ENCODE measurements at regions not wholly inside any gene's neighbourhood (a gene's known extent, or its start where the extent isn't known, plus 50 kb on each side); places are given as distances from the start of the nearest gene placed in this dataset.

- Histone ChIP-seq H3K18ac (ENCODE audit: low read depth, low read length) (no peak overlapping the region), H3K9me1 (ENCODE audit: insufficient read depth, low read length) (no peaks in the 10 kb centered on the region), H3K79me1 (ENCODE audit: low read depth in 1 of 2, low read length in 2 of 2) (no peaks in the 10 kb centered on the region), H2BK5ac (ENCODE audit: low read depth, low read length, poor library complexity, severe bottlenecking) (no peak overlapping the region), H3K36me3 (ENCODE audit: control insufficient read depth, insufficient read depth, low read length) (no peaks in the 10 kb centered on the region), H3K9me3 (ENCODE audit: control insufficient read depth, insufficient read depth, low read length) (no peaks in the 10 kb centered on the region), H3K27ac (ENCODE audit: insufficient read depth, low read length) (no peak overlapping the region), H2AK5ac (ENCODE audit: low read depth, low read length) (no peak overlapping the region), H4K8ac (ENCODE audit: low read depth in 2 of 2, low read length in 2 of 2) (no peak overlapping the region), H3K27me3 (ENCODE audit: control insufficient read depth, insufficient read depth, low read length) (no peaks in the 10 kb centered on the region), H2BK15ac (ENCODE audit: low read depth, low read length) (no peak overlapping the region), H4K5ac (ENCODE audit: low read depth, low read length) (no peak overlapping the region), H2AFZ (replicated peaks; ENCODE audit: low read length, poor library complexity) (no peak overlapping the region), H4K91ac (ENCODE audit: insufficient read depth, low read depth, low read length) (no peak overlapping the region), H3K4me3 (ENCODE audit: insufficient read depth, low read depth, low read length) (no peak overlapping the region), H3K14ac (replicated peaks; ENCODE audit: low read depth, low read length) (no peak overlapping the region), H3K23ac (ENCODE audit: low read depth, low read length) (no peak overlapping the region), H2BK120ac (ENCODE audit: low read depth, low read length) (no peak overlapping the region), H4K20me1 (ENCODE audit: insufficient read depth, low read length) (no peaks in the 10 kb centered on the region), H3K9ac (ENCODE audit: low read depth, low read length) (no peak overlapping the region), H2BK20ac (ENCODE audit: low read depth, low read length) (no peak overlapping the region), H3K4ac (ENCODE audit: low read depth, low read length) (no peak overlapping the region), H3K56ac (ENCODE audit: extremely low read depth, insufficient read depth, low read length) (no peak overlapping the region), H3K4me2 (ENCODE audit: low read depth, low read length) (no peak overlapping the region), H3K4me1 (ENCODE audit: control insufficient read depth, insufficient read depth, low read length) (no peaks in the 10 kb centered on the region), H2AK9ac (replicated peaks; ENCODE audit: low read depth, low read length, poor library complexity) (no peak overlapping the region)
- CTCF ChIA-PET = interaction anchor here (1.1 kb wide), 1 partner anchor 22 kb away, joined by 3 read pairs; no protein-coding TSS in a partner anchor
- ATAC-seq (ENCODE audit: low read depth) (no peak), DNase-seq (no peak)
- intact Hi-C loops (cut with micrococcal nuclease) = no loop called here
- no TSS peak for BruUV-seq (replicated peaks)
- TF ChIP-seq FOS (IDR thresholded peaks at IDR 0.05; ENCODE audit: low read depth, low read length) = no peak
- dilution Hi-C loops (cut with HindIII; ENCODE audit: low sequenced_read_pairs, unreplicated experiment) = no loop called here
- in situ Hi-C loops (cut with MboI; ENCODE audit: low sequenced_read_pairs) = no loop called here
- WGBS, 2 experiments (ENCODE audit: extremely low coverage in 2 of 2, insufficient read length in 1 of 2) = 68% methylated on average over 9 of the region's 9 CpGs; no CpG with 5 or more reads in 1 of the 2 experiments
- POLR2A ChIA-PET (ENCODE audit: unreplicated experiment) = no interaction called here
Measured at GRCh38 chr16:55203570-55203969, 120.4 kb upstream of the IRX6 start.

All from IMR-90 (cell line).